ENCODE measurements at regions not wholly inside any gene's neighbourhood (a gene's known extent, or its start where the extent isn't known, plus 50 kb on each side); places are given as distances from the start of the nearest gene placed in this dataset.
A peak's percentile ranks its signal among the peaks of the same experiment; 100 is the strongest.

- no peak overlapping the region for H3K4me3 ChIP-seq (ENCODE audit: low read depth in 1 of 3, low read length in 3 of 3)
- H3K9ac ChIP-seq (ENCODE audit: low read depth in 1 of 2, low read length in 2 of 2), result no peak overlapping the region
These were observed 201.3 kb downstream of the JCAD start for GRCh38 chr10:29857843-29858701.

More at GRCh38 chr10:29857843-29858701, 201.3 kb downstream of the JCAD start:
- 22% methylated on average over 11 of the region's 11 CpGs for WGBS
- no peaks in the 10 kb centered on the region for H3K36me3 ChIP-seq (ENCODE audit: control insufficient read depth in 4 of 4, insufficient read depth in 3 of 4, low read depth in 1 of 4, low read length in 3 of 4)
- no peaks in the 10 kb centered on the region for H3K27me3 ChIP-seq (ENCODE audit: control insufficient read depth in 4 of 4, insufficient read depth in 4 of 4, low read length in 3 of 4)
- H3K4me1 ChIP-seq (ENCODE audit: control insufficient read depth in 4 of 4, insufficient read depth in 4 of 4, low read length in 3 of 4), result peaks cover 0 to 29% (median 19%) of the 10 kb centered on the region in 4 donors
- TF ChIP-seq MAX (IDR thresholded peaks at IDR 0.05) (no peak), HNF4A (conservative IDR thresholded peaks at IDR 0.05) (peak; percentile 25 to 69), EGR1 (IDR thresholded peaks at IDR 0.05; ENCODE audit: low read depth in 2 of 2) (no peak), HNF4G (IDR thresholded peaks at IDR 0.05) (peak; percentile 9), FOXA2 (IDR thresholded peaks at IDR 0.05) (no peak), SP1 (IDR thresholded peaks at IDR 0.05) (no peak), ZBTB33 (IDR thresholded peaks at IDR 0.05) (no peak), YY1 (IDR thresholded peaks at IDR 0.05) (no peak), NR2F2 (IDR thresholded peaks at IDR 0.05) (no peak), FOXA1 (IDR thresholded peaks at IDR 0.05) (no peak), RAD21 (IDR thresholded peaks at IDR 0.05) (peak; percentile 95 to 96), ATF3 (IDR thresholded peaks at IDR 0.05) (no peak), JUND (IDR thresholded peaks at IDR 0.05) (no peak), REST (IDR thresholded peaks at IDR 0.05) (no peak), TAF1 (conservative IDR thresholded peaks at IDR 0.05) (no peak), CTCF (IDR thresholded peaks at IDR 0.05; ENCODE audit: low read depth, low read length, missing input control) (peak; percentile 78), RXRA (IDR thresholded peaks at IDR 0.05) (peak; percentile 27 to 30), GABPA (IDR thresholded peaks at IDR 0.05 in 1 of 2, conservative IDR thresholded peaks at IDR 0.05 in 1 of 2) (no peak)
- H3K9me3 ChIP-seq (ENCODE audit: control insufficient read depth in 4 of 4, low read length in 3 of 4), result no peaks in the 10 kb centered on the region
- no peak overlapping the region for H3K27ac ChIP-seq (ENCODE audit: low read depth in 1 of 2, low read length in 2 of 2)
- peak; percentile 46 for DNase-seq (ENCODE audit: low spot score)
